ENCODE measurements at regions not wholly inside any gene's neighbourhood (a gene's known extent, or its start where the extent isn't known, plus 50 kb on each side); places are given as distances from the start of the nearest gene placed in this dataset.

DNA sequence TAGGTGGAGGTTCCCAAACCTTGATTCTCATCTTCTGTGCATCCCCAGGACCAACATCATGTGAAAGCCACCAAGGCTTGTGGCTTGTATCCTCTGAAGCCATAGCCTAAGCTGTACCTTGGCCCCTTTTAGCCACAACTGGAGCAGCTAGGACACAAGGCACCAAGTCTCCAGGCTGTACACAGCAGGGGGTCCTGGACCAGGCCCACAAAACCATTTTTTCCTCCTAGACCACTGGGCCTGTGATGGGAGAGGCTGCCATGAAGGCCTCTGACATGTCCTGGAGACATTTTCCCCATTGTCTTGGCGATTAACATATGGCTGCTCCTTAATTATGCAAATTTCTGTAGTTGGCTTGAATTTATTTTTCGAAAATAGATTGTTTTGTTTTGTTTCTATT, 114.8 kb upstream of the LAMA2 start:
- H3K4me1 ChIP-seq (ENCODE audit: control insufficient read depth, insufficient read depth, low read length): no peaks in the 10 kb centered on the region
- DNase-seq (ENCODE audit: low read depth in 4 of 6, low spot score in 6 of 6): no peak
- H3K4me3 ChIP-seq (ENCODE audit: low read depth, low read length): no peak overlapping the region
- H3K27me3 ChIP-seq (ENCODE audit: control insufficient read depth, insufficient read depth, low read length): no peaks in the 10 kb centered on the region
- H3K36me3 ChIP-seq (ENCODE audit: control insufficient read depth, insufficient read depth, low read length): no peaks in the 10 kb centered on the region
- peaks cover 9% of the 10 kb centered on the region for H3K9me3 ChIP-seq (ENCODE audit: control insufficient read depth, insufficient read depth, low read length)
- WGBS (ENCODE audit: insufficient coverage): no CpG with 5 or more reads among the region's 2 CpGs
- no peak overlapping the region for H3K27ac ChIP-seq (ENCODE audit: low read depth, low read length)

DNA sequence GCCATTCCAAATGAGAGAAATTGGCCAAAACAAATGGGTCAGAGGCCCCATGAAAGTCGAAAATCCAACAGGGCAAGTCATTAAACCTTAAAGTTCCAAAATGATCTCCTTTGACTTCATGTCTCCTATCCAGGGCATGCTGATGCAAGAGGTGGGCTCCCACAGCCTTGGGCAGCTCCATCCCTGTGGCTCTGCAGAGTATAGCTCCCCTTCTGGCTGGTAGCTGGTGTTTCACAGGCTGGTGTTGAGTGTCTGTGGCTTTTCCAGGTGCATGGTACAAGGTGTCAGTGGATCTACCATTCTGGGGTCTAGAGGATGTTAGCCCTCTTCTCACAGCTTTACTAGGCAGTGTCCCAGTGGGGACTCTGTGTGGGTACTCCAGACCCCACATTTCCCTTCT, 115.2 kb upstream of the LAMA2 start:
- peaks cover 4% of the 10 kb centered on the region for H3K9me3 ChIP-seq (ENCODE audit: control insufficient read depth, insufficient read depth, low read length)
- 86% methylated on average over 1 of the region's 1 CpG for WGBS (ENCODE audit: insufficient coverage)
- DNase-seq (ENCODE audit: low read depth in 4 of 6, low spot score in 6 of 6): no peak

GRCh38 chr6:128767150-128767549, 115.8 kb upstream of the LAMA2 start:
- Histone ChIP-seq H3K4me3 (ENCODE audit: low read depth, low read length) (no peak overlapping the region), H3K27me3 (ENCODE audit: control insufficient read depth, insufficient read depth, low read length) (no peaks in the 10 kb centered on the region), H3K9me3 (ENCODE audit: control insufficient read depth, insufficient read depth, low read length) (peaks cover 3% of the 10 kb centered on the region), H3K4me1 (ENCODE audit: control insufficient read depth, insufficient read depth, low read length) (no peaks in the 10 kb centered on the region), H3K36me3 (ENCODE audit: control insufficient read depth, insufficient read depth, low read length) (no peaks in the 10 kb centered on the region), H3K27ac (ENCODE audit: low read depth, low read length) (no peak overlapping the region)
- DNase-seq (ENCODE audit: low read depth in 4 of 6, low spot score in 6 of 6): no peak
- WGBS (ENCODE audit: insufficient coverage): no CpG with 5 or more reads among the region's 1 CpG

More for the DNA sequence above, 115.2 kb upstream of the LAMA2 start:
- no peak overlapping the region for H3K4me3 ChIP-seq (ENCODE audit: low read depth, low read length)
- H3K27ac ChIP-seq (ENCODE audit: low read depth, low read length): no peak overlapping the region
- no peaks in the 10 kb centered on the region for H3K27me3 ChIP-seq (ENCODE audit: control insufficient read depth, insufficient read depth, low read length)
- H3K36me3 ChIP-seq (ENCODE audit: control insufficient read depth, insufficient read depth, low read length): no peaks in the 10 kb centered on the region
- no peaks in the 10 kb centered on the region for H3K4me1 ChIP-seq (ENCODE audit: control insufficient read depth, insufficient read depth, low read length)

DNA sequence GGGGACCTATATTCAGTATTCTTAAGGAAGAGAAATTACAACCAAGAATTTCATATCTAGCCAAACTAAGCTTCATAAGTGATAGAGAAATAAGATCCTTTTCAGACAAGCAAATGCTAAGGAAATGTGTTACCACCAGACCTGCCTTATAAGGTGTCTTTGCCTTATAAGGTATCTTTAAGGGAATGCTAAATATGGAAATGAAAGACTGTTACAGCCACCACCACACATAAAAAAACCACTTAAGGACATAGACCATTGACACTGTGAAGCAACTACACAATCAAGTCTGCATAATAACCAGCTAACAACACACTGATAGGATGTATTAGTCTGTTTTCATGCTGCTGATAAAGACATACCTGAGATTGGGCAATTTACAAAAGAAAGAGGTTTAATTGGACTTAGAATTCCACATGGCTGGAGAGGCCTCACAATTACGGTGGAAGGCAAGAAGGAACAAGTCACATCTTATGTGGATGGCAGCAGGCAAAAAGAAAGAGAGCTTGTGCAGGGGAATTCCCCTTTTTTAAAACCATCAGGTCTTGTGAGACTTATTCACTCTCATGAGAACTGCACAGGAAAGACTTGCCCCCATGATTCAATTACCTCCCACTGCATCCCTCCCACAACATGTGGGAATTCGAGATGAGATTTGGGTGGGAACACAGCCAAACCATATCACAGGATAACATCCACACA, 119.2 kb upstream of the LAMA2 start:
- H3K4me3 ChIP-seq (ENCODE audit: low read depth, low read length): no peak overlapping the region
- peaks cover 3% of the 10 kb centered on the region for H3K9me3 ChIP-seq (ENCODE audit: control insufficient read depth, insufficient read depth, low read length)
- H3K4me1 ChIP-seq (ENCODE audit: control insufficient read depth, insufficient read depth, low read length): no peaks in the 10 kb centered on the region
- H3K27me3 ChIP-seq (ENCODE audit: control insufficient read depth, insufficient read depth, low read length): no peaks in the 10 kb centered on the region
- H3K36me3 ChIP-seq (ENCODE audit: control insufficient read depth, insufficient read depth, low read length): no peaks in the 10 kb centered on the region
- 100% methylated on average over 1 of the region's 2 CpGs for WGBS (ENCODE audit: insufficient coverage)
- H3K27ac ChIP-seq (ENCODE audit: low read depth, low read length): no peak overlapping the region
- no peak for DNase-seq (ENCODE audit: low read depth in 4 of 6, low spot score in 6 of 6)

DNA sequence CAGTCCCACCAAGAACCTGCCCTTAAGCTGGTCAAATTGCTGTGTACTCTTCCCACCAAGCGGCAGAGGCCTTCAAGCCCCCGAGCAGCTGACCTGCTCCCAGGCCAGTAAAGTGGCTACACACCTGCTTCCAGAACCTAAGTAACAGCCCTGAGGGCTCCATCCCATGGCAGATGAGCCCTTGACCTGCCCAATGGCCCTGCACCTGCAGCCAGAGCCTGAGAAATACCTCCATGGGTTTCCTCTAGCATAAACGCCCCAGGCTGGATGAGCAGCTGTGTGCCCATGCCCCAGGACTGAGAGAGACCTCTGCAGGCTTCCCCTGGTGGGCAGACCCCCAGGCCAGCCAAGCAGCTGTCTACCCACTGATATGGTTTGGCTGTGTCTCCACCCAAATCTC, 123.0 kb upstream of the LAMA2 start:
- no peaks in the 10 kb centered on the region for H3K4me1 ChIP-seq (ENCODE audit: control insufficient read depth, insufficient read depth, low read length)
- H3K36me3 ChIP-seq (ENCODE audit: control insufficient read depth, insufficient read depth, low read length): no peaks in the 10 kb centered on the region
- no peak overlapping the region for H3K27ac ChIP-seq (ENCODE audit: low read depth, low read length)
- H3K4me3 ChIP-seq (ENCODE audit: low read depth, low read length): no peak overlapping the region
- H3K27me3 ChIP-seq (ENCODE audit: control insufficient read depth, insufficient read depth, low read length): no peaks in the 10 kb centered on the region
- no peak for DNase-seq (ENCODE audit: low read depth in 4 of 6, low spot score in 6 of 6)
- no peaks in the 10 kb centered on the region for H3K9me3 ChIP-seq (ENCODE audit: control insufficient read depth, insufficient read depth, low read length)
- 98% methylated on average over 3 of the region's 3 CpGs for WGBS (ENCODE audit: insufficient coverage)

GRCh38 chr6:128759447-128759846, 123.5 kb upstream of the LAMA2 start:
- H3K4me1 ChIP-seq (ENCODE audit: control insufficient read depth, insufficient read depth, low read length): no peaks in the 10 kb centered on the region
- no peaks in the 10 kb centered on the region for H3K9me3 ChIP-seq (ENCODE audit: control insufficient read depth, insufficient read depth, low read length)
- H3K27ac ChIP-seq (ENCODE audit: low read depth, low read length): no peak overlapping the region
- no peak for DNase-seq (ENCODE audit: low read depth in 4 of 6, low spot score in 6 of 6)
- no peaks in the 10 kb centered on the region for H3K27me3 ChIP-seq (ENCODE audit: control insufficient read depth, insufficient read depth, low read length)
- H3K4me3 ChIP-seq (ENCODE audit: low read depth, low read length): no peak overlapping the region
- H3K36me3 ChIP-seq (ENCODE audit: control insufficient read depth, insufficient read depth, low read length): no peaks in the 10 kb centered on the region

GRCh38 chr6:128757961-128758360, 125.0 kb upstream of the LAMA2 start:
- H3K4me3 ChIP-seq (ENCODE audit: low read depth, low read length): no peak overlapping the region
- no peak for DNase-seq (ENCODE audit: low read depth in 4 of 6, low spot score in 6 of 6)
- H3K27me3 ChIP-seq (ENCODE audit: control insufficient read depth, insufficient read depth, low read length): no peaks in the 10 kb centered on the region
- H3K36me3 ChIP-seq (ENCODE audit: control insufficient read depth, insufficient read depth, low read length): no peaks in the 10 kb centered on the region
- H3K4me1 ChIP-seq (ENCODE audit: control insufficient read depth, insufficient read depth, low read length): no peaks in the 10 kb centered on the region
- no peak overlapping the region for H3K27ac ChIP-seq (ENCODE audit: low read depth, low read length)
- no peaks in the 10 kb centered on the region for H3K9me3 ChIP-seq (ENCODE audit: control insufficient read depth, insufficient read depth, low read length)

- Histone ChIP-seq H3K4me1 (ENCODE audit: control insufficient read depth, insufficient read depth, low read length) (no peaks in the 10 kb centered on the region), H3K9me3 (ENCODE audit: control insufficient read depth, insufficient read depth, low read length) (no peaks in the 10 kb centered on the region), H3K27ac (ENCODE audit: low read depth, low read length) (no peak overlapping the region), H3K27me3 (ENCODE audit: control insufficient read depth, insufficient read depth, low read length) (no peaks in the 10 kb centered on the region), H3K36me3 (ENCODE audit: control insufficient read depth, insufficient read depth, low read length) (no peaks in the 10 kb centered on the region), H3K4me3 (ENCODE audit: low read depth, low read length) (no peak overlapping the region)
- no peak for DNase-seq (ENCODE audit: low read depth in 4 of 6, low spot score in 6 of 6)
- 100% methylated on average over 2 of the region's 5 CpGs for WGBS (ENCODE audit: insufficient coverage)
Measured at GRCh38 chr6:128754658-128755256, 128.2 kb upstream of the LAMA2 start.

- H3K4me3 ChIP-seq (ENCODE audit: low read depth, low read length): no peak overlapping the region
- DNase-seq (ENCODE audit: low read depth in 4 of 6, low spot score in 6 of 6): peak in 2 of 6 donors; percentile 24 to 84
- H3K27ac ChIP-seq (ENCODE audit: low read depth, low read length): no peak overlapping the region
Measured at GRCh38 chr6:128743974-128744765, 138.8 kb upstream of the LAMA2 start.

GRCh38 chr6:128742900-128743299, 140.0 kb upstream of the LAMA2 start:
- H3K27me3 ChIP-seq (ENCODE audit: control insufficient read depth, insufficient read depth, low read length): no peaks in the 10 kb centered on the region
- H3K4me1 ChIP-seq (ENCODE audit: control insufficient read depth, insufficient read depth, low read length): peaks cover 3% of the 10 kb centered on the region
- H3K9me3 ChIP-seq (ENCODE audit: control insufficient read depth, insufficient read depth, low read length): no peaks in the 10 kb centered on the region
- H3K27ac ChIP-seq (ENCODE audit: low read depth, low read length): no peak overlapping the region
- no peaks in the 10 kb centered on the region for H3K36me3 ChIP-seq (ENCODE audit: control insufficient read depth, insufficient read depth, low read length)
- 98% methylated on average over 9 of the region's 10 CpGs for WGBS (ENCODE audit: insufficient coverage)
- H3K4me3 ChIP-seq (ENCODE audit: low read depth, low read length): no peak overlapping the region
- DNase-seq (ENCODE audit: low read depth in 4 of 6, low spot score in 6 of 6): no peak

More at GRCh38 chr6:128743974-128744765, 138.8 kb upstream of the LAMA2 start:
- no peaks in the 10 kb centered on the region for H3K9me3 ChIP-seq (ENCODE audit: control insufficient read depth, insufficient read depth, low read length)
- H3K36me3 ChIP-seq (ENCODE audit: control insufficient read depth, insufficient read depth, low read length): no peaks in the 10 kb centered on the region
- WGBS (ENCODE audit: insufficient coverage): 46% methylated on average over 3 of the region's 5 CpGs
- no peaks in the 10 kb centered on the region for H3K27me3 ChIP-seq (ENCODE audit: control insufficient read depth, insufficient read depth, low read length)
- H3K4me1 ChIP-seq (ENCODE audit: control insufficient read depth, insufficient read depth, low read length): peaks cover 3% of the 10 kb centered on the region

All from spinal cord (tissue), 9 donors.